Liver (tissue), 8 donors: ENCODE measurements at regions not wholly inside any gene's neighbourhood (a gene's known extent, or its start where the extent isn't known, plus 50 kb on each side); places are given as distances from the start of the nearest gene placed in this dataset.
A peak's percentile ranks its signal among the peaks of the same experiment; 100 is the strongest.

ENCODE experiments used
- DNase-seq: peaks from one replicate; pipeline ENCODE4 v3.0.0-alpha.2; 2017; ENCODE audit warnings: low spot score
- H3K27ac ChIP-seq, 2 donors: one replicate each; pipeline ENCODE4 v1.7.0; 2013; ENCODE audit warnings: inconsistent platforms in 2 of 2, low read length in 2 of 2, control low read depth in 1 of 2, low read depth in 1 of 2, mild to moderate bottlenecking in 1 of 2
- H3K27me3 ChIP-seq, 4 donors: one replicate each; pipeline versions ENCODE4 v1.6.1 to v1.7.0; 2013; ENCODE audit warnings: low read length in 3 of 4, inconsistent platforms in 1 of 4, mild to moderate bottlenecking in 1 of 4, moderate library complexity in 1 of 4; ENCODE audit not compliant: control insufficient read depth in 4 of 4, insufficient read depth in 4 of 4
- H3K36me3 ChIP-seq, 4 donors: one replicate each; pipeline versions ENCODE4 v1.6.1 to v1.7.0; 2013; ENCODE audit warnings: low read length in 3 of 4, mild to moderate bottlenecking in 3 of 4, low read depth in 1 of 4, moderate library complexity in 1 of 4; ENCODE audit not compliant: control insufficient read depth in 4 of 4, insufficient read depth in 3 of 4
- H3K4me1 ChIP-seq, 4 donors: one replicate each; pipeline versions ENCODE4 v1.6.1 to v1.7.0; 2013; ENCODE audit warnings: low read length in 3 of 4, mild to moderate bottlenecking in 3 of 4, moderate library complexity in 1 of 4; ENCODE audit not compliant: control insufficient read depth in 4 of 4, insufficient read depth in 4 of 4
- H3K4me3 ChIP-seq, 3 donors: one replicate each; pipeline versions ENCODE4 v1.6.1 to v1.7.0; 2013; ENCODE audit warnings: low read length in 3 of 3, control low read depth in 1 of 3, low read depth in 1 of 3, mild to moderate bottlenecking in 1 of 3
- H3K9ac ChIP-seq, 2 donors: one replicate each; pipeline ENCODE4 v1.7.0; 2013; ENCODE audit warnings: low read length in 2 of 2, mild to moderate bottlenecking in 2 of 2, moderate library complexity in 2 of 2, control low read depth in 1 of 2, low read depth in 1 of 2
- H3K9me3 ChIP-seq, 4 donors: one replicate each; pipeline versions ENCODE4 v1.6.1 to v1.7.0; 2013; ENCODE audit warnings: low read length in 3 of 4; ENCODE audit not compliant: control insufficient read depth in 4 of 4
- EGR1 ChIP-seq, 2 donors: IDR thresholded peaks; 2 replicates each; pipeline ENCODE4 v1.6.1; 2016 to 2018; ENCODE audit warnings: antibody characterized with exemption in 2 of 2, low read depth in 2 of 2
- FOXA1 ChIP-seq: IDR thresholded peaks from 2 replicates; pipeline ENCODE4 v1.6.1; 2016; ENCODE audit warnings: antibody characterized with exemption
- FOXA2 ChIP-seq: IDR thresholded peaks from 2 replicates; pipeline ENCODE4 v1.6.1; 2016; ENCODE audit warnings: antibody characterized with exemption
- GABPA ChIP-seq, 2 donors: IDR thresholded peaks in 1 of 2; conservative IDR thresholded peaks in 1 of 2; 2 replicates each; pipeline ENCODE4 v1.6.1; 2016; ENCODE audit warnings: antibody characterized with exemption in 2 of 2, mild to moderate bottlenecking in 1 of 2, moderate library complexity in 1 of 2
- HNF4A ChIP-seq, 2 donors: conservative IDR thresholded peaks; 2 replicates each; pipeline ENCODE4 v1.6.1; 2016; ENCODE audit warnings: antibody characterized with exemption in 2 of 2, mild to moderate bottlenecking in 2 of 2
- HNF4G ChIP-seq: IDR thresholded peaks from 2 replicates; pipeline ENCODE4 v1.6.1; 2016; ENCODE audit warnings: antibody characterized with exemption
- JUND ChIP-seq, 2 donors: IDR thresholded peaks; 2 replicates each; pipeline ENCODE4 v1.6.1; 2016; ENCODE audit warnings: antibody characterized with exemption in 2 of 2
- NR2F2 ChIP-seq: IDR thresholded peaks from 2 replicates; pipeline ENCODE4 v1.6.1; 2016; ENCODE audit warnings: antibody characterized with exemption
- RAD21 ChIP-seq, 2 donors: IDR thresholded peaks; 2 replicates each; pipeline ENCODE4 v1.6.1; 2016; ENCODE audit warnings: antibody characterized with exemption in 2 of 2, mild to moderate bottlenecking in 2 of 2
- RXRA ChIP-seq, 2 donors: IDR thresholded peaks; 2 replicates each; pipeline ENCODE4 v1.6.1; 2017 to 2018; ENCODE audit warnings: antibody characterized with exemption in 2 of 2, mild to moderate bottlenecking in 1 of 2
- SP1 ChIP-seq: IDR thresholded peaks from 2 replicates; pipeline ENCODE4 v1.6.1; 2018; ENCODE audit warnings: antibody characterized with exemption, mild to moderate bottlenecking
- TAF1 ChIP-seq: conservative IDR thresholded peaks from 2 replicates; pipeline ENCODE4 v1.6.1; 2016; ENCODE audit warnings: antibody characterized with exemption, mild to moderate bottlenecking
- YY1 ChIP-seq: IDR thresholded peaks from 2 replicates; pipeline ENCODE4 v1.6.1; 2016; ENCODE audit warnings: antibody characterized with exemption, mild to moderate bottlenecking
- WGBS: extraction: QIAGEN DNeasy Blood & Tissue Kit; methylation state at CpG from one replicate; pipeline ENCODE4 v1.1.7; 2013; 5-methylcytosine and 5-hydroxymethylcytosine counted together
- TF ChIP-seq, protein P1 (sequence below): IDR thresholded peaks from 2 replicates; pipeline ENCODE4 v1.6.1; 2016; ENCODE audit warnings: antibody characterized with exemption
- TF ChIP-seq, protein P2 (sequence below): fragments of 150-350 bp; IDR thresholded peaks from 2 replicates; pipeline ENCODE4 v1.5.1; 2017; ENCODE audit warnings: improper control_type of control experiment, low read depth, low read length; ENCODE audit not compliant: missing input control
- TF ChIP-seq, protein P3 (sequence below): IDR thresholded peaks from 2 replicates; pipeline ENCODE4 v1.6.1; 2016; ENCODE audit warnings: antibody characterized with exemption, mild to moderate bottlenecking
- TF ChIP-seq, protein P4 (sequence below): IDR thresholded peaks from 2 replicates; pipeline ENCODE4 v1.6.1; 2016; ENCODE audit warnings: antibody characterized with exemption
- donor health status: healthy.
- donor health status: healthy.
- donor health status: healthy.
- donor health status: healthy.
- donor health status: healthy.

DNA sequence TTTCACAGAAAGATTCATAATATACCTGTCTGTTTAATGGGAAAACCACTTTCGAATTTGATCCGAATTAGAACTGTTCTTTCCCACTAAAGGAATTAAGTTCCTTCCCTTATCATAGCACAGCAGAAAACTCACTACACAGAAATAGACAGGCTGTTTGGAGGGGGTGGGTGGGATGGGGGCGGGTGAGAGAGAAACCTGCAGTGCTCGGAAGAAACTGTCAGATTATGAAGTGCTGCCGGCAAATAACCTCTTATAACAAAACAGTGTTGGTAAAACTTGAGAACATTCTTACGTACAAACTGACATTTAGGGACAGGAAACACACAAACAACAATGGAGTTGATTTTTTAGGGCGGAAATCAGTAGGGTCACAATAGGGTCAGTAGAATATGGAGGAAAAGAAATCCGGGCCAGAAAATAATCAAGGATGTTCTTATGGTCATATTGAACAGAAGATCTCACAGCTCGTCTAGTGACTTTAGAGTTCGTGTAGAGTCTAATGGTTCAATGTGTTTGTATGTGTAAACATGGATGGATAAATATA lies 756.0 kb upstream of the LRATD1 start:
- no peak overlapping the region for H3K9ac ChIP-seq
- H3K27me3 ChIP-seq, result peaks cover 0 to 2% (median 0%) of the 10 kb centered on the region in 4 donors
- TF ChIP-seq, protein P1, sequence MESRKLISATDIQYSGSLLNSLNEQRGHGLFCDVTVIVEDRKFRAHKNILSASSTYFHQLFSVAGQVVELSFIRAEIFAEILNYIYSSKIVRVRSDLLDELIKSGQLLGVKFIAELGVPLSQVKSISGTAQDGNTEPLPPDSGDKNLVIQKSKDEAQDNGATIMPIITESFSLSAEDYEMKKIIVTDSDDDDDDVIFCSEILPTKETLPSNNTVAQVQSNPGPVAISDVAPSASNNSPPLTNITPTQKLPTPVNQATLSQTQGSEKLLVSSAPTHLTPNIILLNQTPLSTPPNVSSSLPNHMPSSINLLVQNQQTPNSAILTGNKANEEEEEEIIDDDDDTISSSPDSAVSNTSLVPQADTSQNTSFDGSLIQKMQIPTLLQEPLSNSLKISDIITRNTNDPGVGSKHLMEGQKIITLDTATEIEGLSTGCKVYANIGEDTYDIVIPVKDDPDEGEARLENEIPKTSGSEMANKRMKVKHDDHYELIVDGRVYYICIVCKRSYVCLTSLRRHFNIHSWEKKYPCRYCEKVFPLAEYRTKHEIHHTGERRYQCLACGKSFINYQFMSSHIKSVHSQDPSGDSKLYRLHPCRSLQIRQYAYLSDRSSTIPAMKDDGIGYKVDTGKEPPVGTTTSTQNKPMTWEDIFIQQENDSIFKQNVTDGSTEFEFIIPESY, result no peak
- TF ChIP-seq NR2F2, result peak; percentile 47
- TF ChIP-seq SP1, result no peak
- no peak for TF ChIP-seq EGR1 (IDR thresholded peaks at IDR 0.05; ENCODE audit: low read depth in 2 of 2)
- H3K36me3 ChIP-seq, result no peaks in the 10 kb centered on the region
- no peak for DNase-seq
- 56% methylated on average over 10 of the region's 10 CpGs for WGBS
- no peaks in the 10 kb centered on the region for H3K9me3 ChIP-seq
- no peak overlapping the region for H3K4me3 ChIP-seq
- H3K4me1 ChIP-seq, result no peaks in the 10 kb centered on the region
- no peak overlapping the region for H3K27ac ChIP-seq

DNA sequence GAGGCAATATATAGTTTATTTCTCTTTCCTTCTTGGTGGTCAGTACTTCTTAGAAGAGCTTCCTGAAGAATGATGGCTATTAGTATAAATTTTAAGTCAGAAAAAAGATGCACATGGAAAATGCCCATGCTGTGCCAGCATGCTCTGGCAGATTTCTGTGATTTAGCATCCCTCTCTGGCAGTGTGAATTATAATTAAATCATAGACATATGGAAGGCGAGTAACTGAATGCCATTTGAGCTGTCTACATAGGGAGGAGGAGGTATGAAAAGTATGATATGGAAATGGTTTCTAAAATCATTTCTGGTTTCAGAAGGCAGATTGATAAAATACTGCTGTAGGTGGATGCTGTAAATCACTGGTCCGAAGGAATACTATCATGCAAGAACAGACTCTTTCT lies 754.9 kb upstream of the LRATD1 start:
- no peak for DNase-seq
- Histone ChIP-seq H3K9me3 (no peaks in the 10 kb centered on the region), H3K9ac (no peak overlapping the region), H3K4me1 (no peaks in the 10 kb centered on the region), H3K4me3 (no peak overlapping the region), H3K27ac (no peak overlapping the region), H3K27me3 (peaks cover 0 to 2% (median 0%) of the 10 kb centered on the region in 4 donors), H3K36me3 (no peaks in the 10 kb centered on the region)
- no peak for TF ChIP-seq RXRA (IDR thresholded peaks at IDR 0.05)
- TF ChIP-seq FOXA1, result no peak
- TF ChIP-seq GABPA (IDR thresholded peaks at IDR 0.05 in 1 of 2, conservative IDR thresholded peaks at IDR 0.05 in 1 of 2), result no peak
- TF ChIP-seq SP1, result no peak
- TF ChIP-seq FOXA2, result no peak
- TF ChIP-seq, protein P2, sequence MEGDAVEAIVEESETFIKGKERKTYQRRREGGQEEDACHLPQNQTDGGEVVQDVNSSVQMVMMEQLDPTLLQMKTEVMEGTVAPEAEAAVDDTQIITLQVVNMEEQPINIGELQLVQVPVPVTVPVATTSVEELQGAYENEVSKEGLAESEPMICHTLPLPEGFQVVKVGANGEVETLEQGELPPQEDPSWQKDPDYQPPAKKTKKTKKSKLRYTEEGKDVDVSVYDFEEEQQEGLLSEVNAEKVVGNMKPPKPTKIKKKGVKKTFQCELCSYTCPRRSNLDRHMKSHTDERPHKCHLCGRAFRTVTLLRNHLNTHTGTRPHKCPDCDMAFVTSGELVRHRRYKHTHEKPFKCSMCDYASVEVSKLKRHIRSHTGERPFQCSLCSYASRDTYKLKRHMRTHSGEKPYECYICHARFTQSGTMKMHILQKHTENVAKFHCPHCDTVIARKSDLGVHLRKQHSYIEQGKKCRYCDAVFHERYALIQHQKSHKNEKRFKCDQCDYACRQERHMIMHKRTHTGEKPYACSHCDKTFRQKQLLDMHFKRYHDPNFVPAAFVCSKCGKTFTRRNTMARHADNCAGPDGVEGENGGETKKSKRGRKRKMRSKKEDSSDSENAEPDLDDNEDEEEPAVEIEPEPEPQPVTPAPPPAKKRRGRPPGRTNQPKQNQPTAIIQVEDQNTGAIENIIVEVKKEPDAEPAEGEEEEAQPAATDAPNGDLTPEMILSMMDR, result no peak
- TF ChIP-seq TAF1, result no peak
- no peak for TF ChIP-seq YY1
- TF ChIP-seq, protein P3, sequence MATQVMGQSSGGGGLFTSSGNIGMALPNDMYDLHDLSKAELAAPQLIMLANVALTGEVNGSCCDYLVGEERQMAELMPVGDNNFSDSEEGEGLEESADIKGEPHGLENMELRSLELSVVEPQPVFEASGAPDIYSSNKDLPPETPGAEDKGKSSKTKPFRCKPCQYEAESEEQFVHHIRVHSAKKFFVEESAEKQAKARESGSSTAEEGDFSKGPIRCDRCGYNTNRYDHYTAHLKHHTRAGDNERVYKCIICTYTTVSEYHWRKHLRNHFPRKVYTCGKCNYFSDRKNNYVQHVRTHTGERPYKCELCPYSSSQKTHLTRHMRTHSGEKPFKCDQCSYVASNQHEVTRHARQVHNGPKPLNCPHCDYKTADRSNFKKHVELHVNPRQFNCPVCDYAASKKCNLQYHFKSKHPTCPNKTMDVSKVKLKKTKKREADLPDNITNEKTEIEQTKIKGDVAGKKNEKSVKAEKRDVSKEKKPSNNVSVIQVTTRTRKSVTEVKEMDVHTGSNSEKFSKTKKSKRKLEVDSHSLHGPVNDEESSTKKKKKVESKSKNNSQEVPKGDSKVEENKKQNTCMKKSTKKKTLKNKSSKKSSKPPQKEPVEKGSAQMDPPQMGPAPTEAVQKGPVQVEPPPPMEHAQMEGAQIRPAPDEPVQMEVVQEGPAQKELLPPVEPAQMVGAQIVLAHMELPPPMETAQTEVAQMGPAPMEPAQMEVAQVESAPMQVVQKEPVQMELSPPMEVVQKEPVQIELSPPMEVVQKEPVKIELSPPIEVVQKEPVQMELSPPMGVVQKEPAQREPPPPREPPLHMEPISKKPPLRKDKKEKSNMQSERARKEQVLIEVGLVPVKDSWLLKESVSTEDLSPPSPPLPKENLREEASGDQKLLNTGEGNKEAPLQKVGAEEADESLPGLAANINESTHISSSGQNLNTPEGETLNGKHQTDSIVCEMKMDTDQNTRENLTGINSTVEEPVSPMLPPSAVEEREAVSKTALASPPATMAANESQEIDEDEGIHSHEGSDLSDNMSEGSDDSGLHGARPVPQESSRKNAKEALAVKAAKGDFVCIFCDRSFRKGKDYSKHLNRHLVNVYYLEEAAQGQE, result no peak
- TF ChIP-seq HNF4A (conservative IDR thresholded peaks at IDR 0.05), result no peak
- no peak for TF ChIP-seq HNF4G
- no peak for TF ChIP-seq RAD21 (IDR thresholded peaks at IDR 0.05)
- TF ChIP-seq EGR1 (IDR thresholded peaks at IDR 0.05; ENCODE audit: low read depth in 2 of 2), result no peak
- no peak for TF ChIP-seq JUND (IDR thresholded peaks at IDR 0.05)
- TF ChIP-seq, protein P4, sequence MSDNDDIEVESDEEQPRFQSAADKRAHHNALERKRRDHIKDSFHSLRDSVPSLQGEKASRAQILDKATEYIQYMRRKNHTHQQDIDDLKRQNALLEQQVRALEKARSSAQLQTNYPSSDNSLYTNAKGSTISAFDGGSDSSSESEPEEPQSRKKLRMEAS, result no peak
- WGBS, result 74% methylated on average over 2 of the region's 2 CpGs
